ENCODE measurements at regions not wholly inside any gene's neighbourhood (a gene's known extent, or its start where the extent isn't known, plus 50 kb on each side); places are given as distances from the start of the nearest gene placed in this dataset.

- no peak for TF ChIP-seq CTCF (IDR thresholded peaks at IDR 0.05; ENCODE audit: low read depth, low read length)
- no peak for TF ChIP-seq MAX (IDR thresholded peaks at IDR 0.05; ENCODE audit: low read depth, low read length)
- TF ChIP-seq POLR2A (IDR thresholded peaks at IDR 0.05; ENCODE audit: extremely low read depth, insufficient read length), result no peak
Measured at GRCh38 chr12:25368557-25368956, 117.8 kb upstream of the KRAS start.
